ENCODE measurements at regions not wholly inside any gene's neighbourhood (a gene's known extent, or its start where the extent isn't known, plus 50 kb on each side); places are given as distances from the start of the nearest gene placed in this dataset.

- H3K27me3 ChIP-seq = no peaks in the 10 kb centered on the region
- no peak for TF ChIP-seq CTCF (IDR thresholded peaks at IDR 0.05)
- no peaks in the 10 kb centered on the region for H3K4me1 ChIP-seq
- no peaks in the 10 kb centered on the region for H3K9me3 ChIP-seq
- intact Hi-C loops (cut with DNase I) = no loop called here
- no peak for ATAC-seq
- no peak overlapping the region for H3K4me3 ChIP-seq
- no peak overlapping the region for H3K27ac ChIP-seq
- no peak for FAIRE-seq
- no peak for DNase-seq
- no peaks in the 10 kb centered on the region for H3K36me3 ChIP-seq
- WGBS, 2 donors = 58 to 67% methylated on average over 3 of the region's 3 CpGs
Measured at GRCh38 chr9:2916382-2916985, 72.6 kb upstream of the PUM3 start.

GRCh38 chr9:2913026-2913425 lies 69.1 kb upstream of the PUM3 start:
- no peaks in the 10 kb centered on the region for H3K9me3 ChIP-seq
- WGBS, 2 donors = 36 to 42% methylated on average over 2 of the region's 2 CpGs
- no peak overlapping the region for H3K27ac ChIP-seq
- intact Hi-C loops (cut with DNase I) = no loop called here
- no peaks in the 10 kb centered on the region for H3K36me3 ChIP-seq
- FAIRE-seq = no peak
- H3K4me1 ChIP-seq = no peaks in the 10 kb centered on the region
- no peak for ATAC-seq
- no peak for TF ChIP-seq CTCF (IDR thresholded peaks at IDR 0.05)
- no peak overlapping the region for H3K4me3 ChIP-seq
- H3K27me3 ChIP-seq = no peaks in the 10 kb centered on the region
- DNase-seq = no peak

- intact Hi-C loops (cut with DNase I) = no loop called here
- ATAC-seq = no peak
- H3K27ac ChIP-seq = no peak overlapping the region
- H3K4me3 ChIP-seq = no peak overlapping the region
- no peak for FAIRE-seq
- 40 to 47% methylated on average over 1 of the region's 1 CpG for WGBS, 2 donors
- no peaks in the 10 kb centered on the region for H3K9me3 ChIP-seq
- no peak for DNase-seq
- no peaks in the 10 kb centered on the region for H3K36me3 ChIP-seq
- TF ChIP-seq CTCF (IDR thresholded peaks at IDR 0.05) = no peak
- H3K4me1 ChIP-seq = no peaks in the 10 kb centered on the region
- no peaks in the 10 kb centered on the region for H3K27me3 ChIP-seq
Measured at GRCh38 chr9:2907411-2907810, 63.5 kb upstream of the PUM3 start.

- WGBS, 2 donors = 29 to 39% methylated on average over 2 of the region's 2 CpGs
- Histone ChIP-seq H3K27ac (no peak overlapping the region), H3K4me3 (no peak overlapping the region), H3K36me3 (no peaks in the 10 kb centered on the region), H3K9me3 (no peaks in the 10 kb centered on the region), H3K4me1 (no peaks in the 10 kb centered on the region), H3K27me3 (no peaks in the 10 kb centered on the region)
- no peak for TF ChIP-seq CTCF (IDR thresholded peaks at IDR 0.05)
- ATAC-seq (no peak), FAIRE-seq (no peak), DNase-seq (no peak)
- intact Hi-C loops (cut with DNase I) = no loop called here
Measured at GRCh38 chr9:2904242-2904930, 60.5 kb upstream of the PUM3 start.

Data from pancreas (tissue), 10 donors.